Stimulated activated CD4-positive, alpha-beta T cell treated with anti-CD3 and anti-CD28 coated beads, Interleukin-4, amount 100 ng/mL, for 48 hours (primary cell): ENCODE measurements at regions not wholly inside any gene's neighbourhood (a gene's known extent, or its start where the extent isn't known, plus 50 kb on each side); places are given as distances from the start of the nearest gene placed in this dataset.

Experiments used
- DNase-seq, 2 donors: peaks; one replicate each; pipeline ENCODE4 v3.0.0-alpha.2; 2020; ENCODE audit warnings: low read depth in 2 of 2

GRCh38 chr4:180706766-180707165 is 1536.4 kb upstream of the TENM3 start:
- DNase-seq: no peak

GRCh38 chr4:180710628-180711337 is 1532.4 kb upstream of the TENM3 start:
- DNase-seq: no peak

GRCh38 chr4:180717451-180718033 is 1525.7 kb upstream of the TENM3 start:
- no peak for DNase-seq

GRCh38 chr4:180721356-180721755 is 1521.8 kb upstream of the TENM3 start:
- DNase-seq: no peak

GRCh38 chr4:180726611-180727010 is 1516.6 kb upstream of the TENM3 start:
- DNase-seq: no peak

- no peak for DNase-seq
Observed at GRCh38 chr4:180727478-180727877, 1515.7 kb upstream of the TENM3 start.

GRCh38 chr4:180734753-180735432 is 1508.3 kb upstream of the TENM3 start:
- DNase-seq: no peak

- no peak for DNase-seq
Observed at GRCh38 chr4:180741703-180742102, 1501.5 kb upstream of the TENM3 start.

GRCh38 chr4:180745019-180745418 is 1498.2 kb upstream of the TENM3 start:
- no peak for DNase-seq

- DNase-seq: no peak
Observed at GRCh38 chr4:180751009-180751408, 1492.2 kb upstream of the TENM3 start.

- DNase-seq: no peak
Observed at GRCh38 chr4:180757927-180758326, 1485.3 kb upstream of the TENM3 start.

- no peak for DNase-seq
Observed at GRCh38 chr4:180766045-180766444, 1477.2 kb upstream of the TENM3 start.

GRCh38 chr4:180766944-180767729 is 1476.1 kb upstream of the TENM3 start:
- DNase-seq: no peak

GRCh38 chr4:180768610-180769009 is 1474.6 kb upstream of the TENM3 start:
- DNase-seq: no peak

GRCh38 chr4:180769791-180770190 is 1473.4 kb upstream of the TENM3 start:
- no peak for DNase-seq

GRCh38 chr4:180770265-180770664 is 1472.9 kb upstream of the TENM3 start:
- DNase-seq: no peak

GRCh38 chr4:180784940-180785339 is 1458.3 kb upstream of the TENM3 start:
- DNase-seq: no peak

GRCh38 chr4:180788729-180789128 is 1454.5 kb upstream of the TENM3 start:
- DNase-seq: no peak

- no peak for DNase-seq
Observed at GRCh38 chr4:180789929-180790328, 1453.3 kb upstream of the TENM3 start.

- DNase-seq: no peak
Observed at GRCh38 chr4:180790471-180790870, 1452.7 kb upstream of the TENM3 start.

- DNase-seq: no peak
Observed at GRCh38 chr4:180792541-180792940, 1450.7 kb upstream of the TENM3 start.

- no peak for DNase-seq
Observed at GRCh38 chr4:180794333-180794732, 1448.9 kb upstream of the TENM3 start.
